Testis (tissue), 2 donors: ENCODE measurements at regions not wholly inside any gene's neighbourhood (a gene's known extent, or its start where the extent isn't known, plus 50 kb on each side); places are given as distances from the start of the nearest gene placed in this dataset.

Experiments used
- DNase-seq: peaks from one replicate; pipeline ENCODE4 v3.0.0-alpha.2; 2019
- H3K27ac ChIP-seq, 2 donors: fragments of 200-600 bp; sonication (generic); one replicate each; pipeline ENCODE4 v1.5.1; 2019
- H3K27me3 ChIP-seq: fragments of 200-600 bp; sonication (generic); one replicate; pipeline ENCODE4 v1.5.1; 2019
- H3K36me3 ChIP-seq: fragments of 200-600 bp; sonication (generic); one replicate; pipeline ENCODE4 v1.5.1; 2017; ENCODE audit warnings: low read depth; ENCODE audit errors: missing control alignments
- H3K4me1 ChIP-seq: fragments of 200-600 bp; sonication (generic); one replicate; pipeline ENCODE4 v1.5.1; 2019
- H3K4me3 ChIP-seq, 2 donors: fragments of 200-600 bp; sonication (generic); one replicate each; pipeline ENCODE4 v1.5.1; 2017 to 2019
- H3K9me3 ChIP-seq: fragments of 200-600 bp; sonication (generic); one replicate; pipeline ENCODE4 v1.5.1; 2017
- POLR2A ChIP-seq: fragments of 450-650 bp; IDR thresholded peaks from one replicate; pipeline ENCODE4 v1.6.1; 2017; ENCODE audit warnings: antibody characterized with exemption, mild to moderate bottlenecking, moderate library complexity
- WGBS, 2 donors: methylation state at CpG; one replicate each; pipeline ENCODE4 v1.1.5; 2018; 5-methylcytosine and 5-hydroxymethylcytosine counted together
- intact Hi-C: fragments of 100-400 bp; cut with DNase I; formaldehyde crosslinking; loops from one replicate; pipeline ENCODE4 v1.15.1; 2023; ENCODE audit warnings: low total_unique reads
- TF ChIP-seq, protein P1 (sequence below), 3 experiments: fragments of 450-650 bp in 2 of 3; fragments of 200-600 bp in 1 of 3; sonication (generic) in 1 of 3; IDR thresholded peaks; one replicate each; pipeline ENCODE4 v1.5.1; 2016 to 2019; ENCODE audit warnings: antibody characterized with exemption in 3 of 3, mild to moderate bottlenecking in 2 of 3, moderate library complexity in 1 of 3

DNA sequence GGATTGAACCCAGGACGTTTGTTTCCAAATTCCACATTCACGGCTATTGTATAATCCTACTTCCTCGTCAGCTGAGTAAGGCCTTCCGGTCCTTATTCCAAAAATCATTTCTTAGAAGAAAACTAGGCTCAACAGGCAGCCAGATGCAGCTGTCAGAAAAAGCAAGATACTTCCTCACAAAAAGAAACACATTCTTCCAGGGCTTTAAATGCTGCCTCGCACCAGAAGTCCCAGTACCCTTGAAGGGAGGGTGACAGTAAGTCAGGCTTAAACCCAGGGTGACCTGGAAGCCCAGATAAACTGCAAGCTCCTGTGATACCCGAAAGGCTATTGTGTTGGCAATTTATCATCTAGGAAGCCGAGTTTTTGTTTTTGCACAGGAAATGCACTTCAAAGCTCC, 414.0 kb downstream of the NFIB start:
- intact Hi-C loops: no loop called here
- Histone ChIP-seq H3K27ac (peak overlapping the region in 1 of 2 donors; percentile 17), H3K27me3 (no peaks in the 10 kb centered on the region), H3K4me3 (no peak overlapping the region), H3K36me3 (no peaks in the 10 kb centered on the region), H3K9me3 (no peaks in the 10 kb centered on the region), H3K4me1 (peaks cover 7% of the 10 kb centered on the region)
- no peak for DNase-seq
- TF ChIP-seq POLR2A: no peak
- TF ChIP-seq, protein P1, sequence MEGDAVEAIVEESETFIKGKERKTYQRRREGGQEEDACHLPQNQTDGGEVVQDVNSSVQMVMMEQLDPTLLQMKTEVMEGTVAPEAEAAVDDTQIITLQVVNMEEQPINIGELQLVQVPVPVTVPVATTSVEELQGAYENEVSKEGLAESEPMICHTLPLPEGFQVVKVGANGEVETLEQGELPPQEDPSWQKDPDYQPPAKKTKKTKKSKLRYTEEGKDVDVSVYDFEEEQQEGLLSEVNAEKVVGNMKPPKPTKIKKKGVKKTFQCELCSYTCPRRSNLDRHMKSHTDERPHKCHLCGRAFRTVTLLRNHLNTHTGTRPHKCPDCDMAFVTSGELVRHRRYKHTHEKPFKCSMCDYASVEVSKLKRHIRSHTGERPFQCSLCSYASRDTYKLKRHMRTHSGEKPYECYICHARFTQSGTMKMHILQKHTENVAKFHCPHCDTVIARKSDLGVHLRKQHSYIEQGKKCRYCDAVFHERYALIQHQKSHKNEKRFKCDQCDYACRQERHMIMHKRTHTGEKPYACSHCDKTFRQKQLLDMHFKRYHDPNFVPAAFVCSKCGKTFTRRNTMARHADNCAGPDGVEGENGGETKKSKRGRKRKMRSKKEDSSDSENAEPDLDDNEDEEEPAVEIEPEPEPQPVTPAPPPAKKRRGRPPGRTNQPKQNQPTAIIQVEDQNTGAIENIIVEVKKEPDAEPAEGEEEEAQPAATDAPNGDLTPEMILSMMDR (IDR thresholded peaks at IDR 0.05): no peak
- 55 to 72% methylated on average over 7 of the region's 7 CpGs for WGBS, 2 donors

DNA sequence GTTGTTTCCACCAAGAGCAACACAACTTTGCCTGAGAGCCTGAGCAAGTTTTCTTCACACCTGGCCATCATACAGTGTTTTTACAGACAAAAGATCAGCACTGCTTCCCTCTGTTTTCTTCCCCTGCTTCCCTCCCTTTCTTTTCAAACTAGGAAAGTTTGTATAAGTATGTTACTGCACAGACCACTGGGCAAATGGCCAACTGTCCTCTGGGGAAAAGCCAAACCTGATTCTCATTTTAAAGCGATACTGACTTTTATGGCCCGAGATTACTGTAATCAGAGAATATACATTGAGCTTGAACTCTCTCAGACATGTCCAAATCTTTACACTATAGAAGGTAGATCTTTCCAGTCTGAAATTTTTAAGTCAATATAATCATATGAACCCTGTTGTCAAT, 415.0 kb downstream of the NFIB start:
- Histone ChIP-seq H3K27me3 (no peaks in the 10 kb centered on the region), H3K36me3 (no peaks in the 10 kb centered on the region), H3K4me3 (no peak overlapping the region), H3K4me1 (peaks cover 7% of the 10 kb centered on the region), H3K9me3 (no peaks in the 10 kb centered on the region), H3K27ac (peak overlapping the region in 1 of 2 donors; percentile 17)
- intact Hi-C loops: no loop called here
- no peak for DNase-seq
- 44 to 59% methylated on average over 2 of the region's 2 CpGs for WGBS, 2 donors
- TF ChIP-seq, protein P1 (IDR thresholded peaks at IDR 0.05): no peak
- no peak for TF ChIP-seq POLR2A

DNA sequence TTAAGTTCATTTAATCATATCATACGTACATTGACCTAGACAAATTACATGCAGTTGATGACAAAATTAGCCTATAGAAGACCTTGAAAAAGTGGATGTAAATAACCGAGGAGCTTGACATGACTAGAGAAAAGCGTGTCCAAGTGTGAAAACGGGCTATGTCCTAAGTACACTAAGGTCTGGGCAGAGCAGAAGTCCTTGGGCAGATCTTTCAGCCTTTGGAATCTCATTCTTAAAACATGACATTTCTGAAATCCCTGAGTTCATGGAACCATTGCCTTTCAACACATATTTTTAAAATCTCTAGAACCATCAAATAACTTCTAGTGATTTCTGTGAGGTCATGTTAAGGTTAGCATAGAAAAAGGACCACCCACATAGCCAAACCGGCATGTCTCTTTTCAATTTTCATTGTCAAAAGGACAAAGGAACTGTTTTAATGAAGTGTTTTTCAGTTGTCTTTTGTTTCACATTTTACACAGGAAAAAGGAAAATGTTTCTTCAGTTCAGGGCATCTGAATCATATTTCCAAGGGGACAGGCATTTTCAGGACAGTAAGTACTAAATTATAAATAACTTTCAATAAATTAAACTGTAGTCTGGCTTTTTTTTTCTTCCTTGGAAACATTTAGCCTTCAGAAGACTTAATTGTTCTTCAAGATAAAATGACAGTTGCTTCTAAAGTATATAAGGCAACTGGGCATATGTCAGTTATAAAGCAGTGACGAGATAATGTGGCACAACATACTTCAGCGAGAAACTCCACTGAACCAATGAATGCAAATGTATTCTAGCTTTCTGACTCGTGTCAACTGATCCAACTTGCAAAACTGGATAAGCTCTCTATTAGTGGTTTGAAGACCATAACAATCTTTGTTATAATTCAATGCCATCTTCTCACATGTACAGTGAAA, 416.8 kb downstream of the NFIB start:
- TF ChIP-seq, protein P1 (IDR thresholded peaks at IDR 0.05): no peak
- TF ChIP-seq POLR2A: no peak
- WGBS, 2 donors: 53 to 68% methylated on average over 8 of the region's 8 CpGs
- Histone ChIP-seq H3K27me3 (no peaks in the 10 kb centered on the region), H3K27ac (no peak overlapping the region), H3K36me3 (no peaks in the 10 kb centered on the region), H3K9me3 (no peaks in the 10 kb centered on the region), H3K4me1 (no peaks in the 10 kb centered on the region), H3K4me3 (no peak overlapping the region)
- DNase-seq: no peak
- intact Hi-C loops: no loop called here

DNA sequence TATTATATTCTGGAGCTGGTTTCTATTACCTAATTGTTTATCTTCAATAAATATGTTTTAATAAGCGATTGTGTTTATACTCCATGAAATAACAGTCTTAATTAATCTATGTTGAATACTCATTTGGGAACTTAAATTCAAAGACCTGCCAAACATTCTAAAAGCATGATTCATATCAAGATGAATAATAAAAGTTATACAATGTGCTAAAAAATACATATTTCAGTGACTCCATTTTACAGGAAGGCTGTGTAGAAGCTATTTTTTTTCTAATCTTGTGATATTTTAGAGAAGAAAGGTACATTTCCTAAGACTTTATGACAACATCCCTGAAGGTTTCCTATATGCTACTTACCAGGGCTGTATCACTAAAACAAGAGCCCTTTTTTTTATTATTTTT, 417.9 kb downstream of the NFIB start:
- Histone ChIP-seq H3K27ac (no peak overlapping the region), H3K36me3 (no peaks in the 10 kb centered on the region), H3K27me3 (no peaks in the 10 kb centered on the region), H3K4me3 (no peak overlapping the region), H3K9me3 (no peaks in the 10 kb centered on the region), H3K4me1 (no peaks in the 10 kb centered on the region)
- intact Hi-C loops: no loop called here
- no peak for DNase-seq
- WGBS, 2 donors: 35 to 85% methylated on average over 1 of the region's 1 CpG
- TF ChIP-seq POLR2A: no peak
- TF ChIP-seq, protein P1 (IDR thresholded peaks at IDR 0.05): no peak

DNA sequence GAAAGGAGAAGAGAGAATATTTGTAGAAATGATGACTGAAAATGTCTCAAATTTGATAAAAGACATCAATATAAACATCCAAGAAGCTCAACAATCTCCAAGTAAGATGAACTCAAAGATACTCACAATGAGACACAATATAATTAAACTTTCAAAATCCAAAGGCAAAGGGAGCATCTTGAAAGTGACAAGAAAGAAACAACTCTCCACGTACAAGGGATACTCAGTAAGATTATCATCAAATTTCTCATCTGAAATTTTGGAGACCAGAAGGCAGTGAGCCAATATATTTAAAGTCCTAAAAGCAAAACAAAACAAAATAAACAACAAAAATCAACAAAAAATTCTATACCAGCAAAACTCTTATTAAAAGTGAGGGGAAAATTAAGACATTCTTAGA, 428.7 kb downstream of the NFIB start:
- intact Hi-C loops: no loop called here
- H3K27ac ChIP-seq: no peak overlapping the region
- WGBS, 2 donors: 89 to 95% methylated on average over 1 of the region's 1 CpG
- no peaks in the 10 kb centered on the region for H3K36me3 ChIP-seq
- no peaks in the 10 kb centered on the region for H3K27me3 ChIP-seq
- H3K4me1 ChIP-seq: no peaks in the 10 kb centered on the region
- no peak overlapping the region for H3K4me3 ChIP-seq
- H3K9me3 ChIP-seq: no peaks in the 10 kb centered on the region
- TF ChIP-seq, protein P1 (IDR thresholded peaks at IDR 0.05): no peak
- no peak for TF ChIP-seq POLR2A
- DNase-seq: no peak
